NB4 (cell line): ENCODE measurements at regions not wholly inside any gene's neighbourhood (a gene's known extent, or its start where the extent isn't known, plus 50 kb on each side); places are given as distances from the start of the nearest gene placed in this dataset.

Experiments
- CTCF ChIP-seq: IDR thresholded peaks from one replicate; pipeline ENCODE4 v1.5.1; 2012; ENCODE audit warnings: low read depth, low read length
- MAX ChIP-seq: IDR thresholded peaks from 2 replicates; pipeline ENCODE4 v1.6.1; 2011; ENCODE audit warnings: low read depth, low read length

- no peak for TF ChIP-seq CTCF
- no peak for TF ChIP-seq MAX
These were observed 68.5 kb upstream of the EEPD1 start for GRCh38 chr7:36084485-36085091.
